ENCODE measurements at regions not wholly inside any gene's neighbourhood (a gene's known extent, or its start where the extent isn't known, plus 50 kb on each side); places are given as distances from the start of the nearest gene placed in this dataset.

DNA sequence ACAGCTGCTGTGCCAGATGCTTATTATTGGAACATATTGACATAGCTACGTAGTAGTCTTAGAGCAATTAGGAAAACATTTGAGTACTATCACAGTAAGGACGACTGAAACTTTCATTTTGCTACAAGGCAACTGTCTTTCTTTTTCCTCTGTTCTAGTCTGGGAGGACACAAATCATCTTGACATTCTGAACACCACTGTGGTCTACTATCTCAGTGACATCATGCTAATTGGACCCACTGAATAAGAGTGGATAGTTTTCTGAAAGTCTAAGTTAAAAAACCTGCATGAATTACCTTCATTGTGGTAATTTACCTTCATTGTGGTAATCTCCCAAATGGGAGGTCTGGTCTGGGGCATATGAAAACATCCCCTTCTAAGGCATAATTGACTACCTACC lies 163.3 kb upstream of the MOCS1 start:
- no peak for DNase-seq (ENCODE audit: low read depth)
- H3K4me3 ChIP-seq (ENCODE audit: low read depth, low read length), result no peak overlapping the region
- no peak for TF ChIP-seq CTCF (IDR thresholded peaks at IDR 0.05; ENCODE audit: insufficient read depth, low read depth, low read length)

GRCh38 chr6:40083141-40083920 lies 149.1 kb upstream of the MOCS1 start:
- H3K4me3 ChIP-seq (ENCODE audit: low read depth, low read length), result no peak overlapping the region
- no peak for DNase-seq (ENCODE audit: low read depth)
- TF ChIP-seq CTCF (IDR thresholded peaks at IDR 0.05; ENCODE audit: insufficient read depth, low read depth, low read length), result no peak

DNA sequence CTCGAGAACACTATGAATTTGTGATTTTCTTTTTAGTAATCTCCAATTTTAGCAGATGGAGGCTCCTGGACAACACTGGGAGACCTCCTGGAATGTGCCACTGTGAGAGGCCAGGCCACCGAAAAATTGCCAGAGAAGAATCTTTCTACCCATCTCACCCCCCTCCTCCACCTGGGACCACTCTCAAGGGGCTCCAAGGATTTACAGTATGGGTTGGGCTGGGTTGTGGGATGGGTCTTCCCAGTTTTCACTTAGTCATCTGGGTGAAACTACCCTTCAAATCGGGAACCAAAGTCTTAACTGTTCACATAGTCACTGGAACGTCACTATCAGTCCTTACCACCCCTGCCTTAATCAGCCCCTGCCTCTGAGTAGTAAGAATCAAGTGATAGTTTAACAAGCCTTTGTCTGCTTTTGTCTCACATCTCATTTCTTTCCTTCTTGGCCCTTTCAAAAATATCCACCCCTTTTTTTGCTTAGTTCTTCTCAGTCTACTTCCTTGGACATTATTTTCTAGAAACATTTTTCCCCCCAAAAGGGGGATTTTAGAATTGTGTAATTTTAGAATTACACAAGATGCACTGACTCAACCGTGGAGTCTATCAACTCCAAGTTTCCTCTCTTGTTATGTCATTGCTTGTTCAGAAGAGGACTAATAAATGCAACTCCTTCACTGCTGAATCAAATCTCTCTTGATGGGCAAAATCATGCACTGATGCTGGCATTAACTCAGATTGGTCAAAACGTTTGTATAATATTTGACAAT lies 148.2 kb upstream of the MOCS1 start:
- H3K4me3 ChIP-seq (ENCODE audit: low read depth, low read length), result no peak overlapping the region
- no peak for TF ChIP-seq CTCF (IDR thresholded peaks at IDR 0.05; ENCODE audit: insufficient read depth, low read depth, low read length)
- no peak for DNase-seq (ENCODE audit: low read depth)

DNA sequence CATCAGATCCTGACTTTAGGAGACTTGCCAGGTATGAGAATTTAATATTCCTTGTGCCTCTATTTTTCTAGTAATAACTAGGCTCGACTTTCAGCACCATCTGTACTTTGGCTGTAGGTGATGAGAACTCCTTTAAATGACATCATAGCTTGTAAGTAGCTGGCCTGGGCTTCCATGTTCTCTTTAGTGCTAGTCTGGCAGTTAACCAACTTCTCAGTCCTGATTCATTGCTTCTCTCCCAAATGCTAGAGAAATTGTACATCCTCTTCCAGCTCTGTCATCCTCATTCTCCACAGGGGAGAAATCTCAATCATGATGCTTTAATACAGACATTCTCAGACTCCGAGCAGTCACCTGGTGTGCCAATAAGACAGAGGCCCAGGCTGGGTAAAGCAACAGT lies 143.5 kb upstream of the MOCS1 start:
- no peak overlapping the region for H3K4me3 ChIP-seq (ENCODE audit: low read depth, low read length)
- no peak for TF ChIP-seq CTCF (IDR thresholded peaks at IDR 0.05; ENCODE audit: insufficient read depth, low read depth, low read length)
- no peak for DNase-seq (ENCODE audit: low read depth)

GRCh38 chr6:40077315-40077714 lies 143.1 kb upstream of the MOCS1 start:
- DNase-seq (ENCODE audit: low read depth), result no peak
- no peak for TF ChIP-seq CTCF (IDR thresholded peaks at IDR 0.05; ENCODE audit: insufficient read depth, low read depth, low read length)
- H3K4me3 ChIP-seq (ENCODE audit: low read depth, low read length), result no peak overlapping the region

DNA sequence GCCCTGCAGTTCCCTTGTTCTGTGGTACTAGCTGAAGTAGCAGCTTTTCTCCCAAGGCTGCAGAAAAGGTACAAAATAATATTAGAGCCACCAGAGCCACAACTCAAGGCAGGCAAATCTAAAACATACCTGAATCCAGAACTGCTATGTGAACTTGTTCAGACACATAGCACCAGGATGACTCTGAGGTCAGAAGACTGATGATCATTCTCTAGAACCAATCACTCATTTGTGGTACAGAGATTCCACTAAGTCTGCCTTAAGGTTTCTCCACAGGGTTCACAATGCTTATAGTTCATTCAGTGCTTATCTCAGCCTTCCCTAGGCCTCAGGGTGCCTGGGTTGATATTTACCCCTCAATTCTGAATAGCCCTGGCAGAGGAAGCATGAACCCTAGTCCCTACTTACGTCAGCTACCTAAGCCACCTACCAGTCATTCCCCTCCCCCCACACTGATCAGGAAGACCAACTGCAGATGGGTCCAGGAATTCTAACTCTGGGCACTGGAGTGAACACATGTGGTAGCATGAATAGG lies 140.9 kb upstream of the MOCS1 start:
- DNase-seq (ENCODE audit: low read depth), result no peak
- no peak overlapping the region for H3K4me3 ChIP-seq (ENCODE audit: low read depth, low read length)
- no peak for TF ChIP-seq CTCF (IDR thresholded peaks at IDR 0.05; ENCODE audit: insufficient read depth, low read depth, low read length)
